H9 (cell line): ENCODE measurements at regions not wholly inside any gene's neighbourhood (a gene's known extent, or its start where the extent isn't known, plus 50 kb on each side); places are given as distances from the start of the nearest gene placed in this dataset.

Source experiments
- DNase-seq: peaks from one replicate; pipeline ENCODE4 v3.0.0-alpha.2; 2017
- H2AFZ ChIP-seq: one replicate; pipeline ENCODE4 v1.6.1; 2013; ENCODE audit warnings: mild to moderate bottlenecking, low read length, control low read depth, moderate library complexity
- H2AK5ac ChIP-seq: 2 replicates; pipeline ENCODE4 v1.6.1; 2013; ENCODE audit warnings: low read length, control low read depth, mixed read lengths; ENCODE audit not compliant: insufficient read length
- H2BK120ac ChIP-seq: one replicate; pipeline ENCODE4 v1.6.1; 2013; ENCODE audit warnings: low read depth, mild to moderate bottlenecking, low read length, control low read depth, inconsistent platforms; ENCODE audit not compliant: poor library complexity, severe bottlenecking
- H2BK12ac ChIP-seq: 2 replicates; pipeline ENCODE4 v1.6.1; 2013; ENCODE audit warnings: low read length, control low read depth, mixed read lengths, low read depth; ENCODE audit not compliant: insufficient read length
- H2BK15ac ChIP-seq: 2 replicates; pipeline ENCODE4 v1.6.1; 2013; ENCODE audit warnings: low read depth, low read length, control low read depth
- H2BK20ac ChIP-seq: one replicate; pipeline ENCODE4 v1.6.1; 2013; ENCODE audit warnings: low read depth, mild to moderate bottlenecking, low read length, control low read depth, inconsistent platforms; ENCODE audit not compliant: poor library complexity, severe bottlenecking
- H2BK5ac ChIP-seq: 2 replicates; pipeline ENCODE4 v1.6.1; 2013; ENCODE audit warnings: low read length, control low read depth, mixed read lengths; ENCODE audit not compliant: insufficient read length
- H3K14ac ChIP-seq: 2 replicates; pipeline ENCODE4 v1.6.1; 2013; ENCODE audit warnings: low read length, control low read depth; ENCODE audit not compliant: insufficient read depth
- H3K18ac ChIP-seq: 2 replicates; pipeline ENCODE4 v1.6.1; 2013; ENCODE audit warnings: low read depth, mild to moderate bottlenecking, mixed read lengths, low read length, control low read depth; ENCODE audit not compliant: insufficient read length
- H3K23ac ChIP-seq: 2 replicates; pipeline ENCODE4 v1.6.1; 2013; ENCODE audit warnings: low read length, control low read depth, mixed read lengths, low read depth; ENCODE audit not compliant: insufficient read length
- H3K23me2 ChIP-seq: 2 replicates; pipeline ENCODE4 v1.6.1; 2013; ENCODE audit warnings: low read depth, mild to moderate bottlenecking, mixed read lengths, low read length, control low read depth; ENCODE audit not compliant: insufficient read length, poor library complexity, severe bottlenecking
- H3K27ac ChIP-seq: 2 replicates; pipeline ENCODE4 v1.5.1; 2013; ENCODE audit warnings: low read length, control low read depth, mixed read lengths, low read depth; ENCODE audit not compliant: insufficient read length
- H3K27me3 ChIP-seq: 2 replicates; pipeline ENCODE4 v1.6.1; 2013; ENCODE audit warnings: low read length, control low read depth, inconsistent platforms; ENCODE audit not compliant: insufficient read depth
- H3K4ac ChIP-seq: 2 replicates; pipeline ENCODE4 v1.6.1; 2013; ENCODE audit warnings: low read depth, mild to moderate bottlenecking, control low read depth, inconsistent platforms, low read length, moderate library complexity
- H3K4me1 ChIP-seq: 2 replicates; pipeline ENCODE4 v1.6.1; 2013; ENCODE audit warnings: low read length, control low read depth, inconsistent platforms; ENCODE audit not compliant: insufficient read depth
- H3K4me2 ChIP-seq: 2 replicates; pipeline ENCODE4 v1.6.1; 2013; ENCODE audit warnings: low read length, control low read depth, mixed read lengths; ENCODE audit not compliant: insufficient read length, insufficient read depth
- H3K56ac ChIP-seq: 2 replicates; pipeline ENCODE4 v1.6.1; 2013; ENCODE audit warnings: low read depth, mild to moderate bottlenecking, mixed read lengths, low read length, control low read depth; ENCODE audit not compliant: insufficient read length
- H3K79me1 ChIP-seq: 2 replicates; pipeline ENCODE4 v1.6.1; 2013; ENCODE audit warnings: low read depth, mild to moderate bottlenecking, moderate library complexity, low read length, control low read depth, inconsistent platforms; ENCODE audit not compliant: insufficient read depth, poor library complexity, severe bottlenecking
- H3K79me2 ChIP-seq: 2 replicates; pipeline ENCODE4 v1.6.1; 2013; ENCODE audit warnings: low read length, control low read depth, inconsistent platforms; ENCODE audit not compliant: insufficient read depth
- H3K9ac ChIP-seq: 2 replicates; pipeline ENCODE4 v1.6.1; 2013; ENCODE audit warnings: low read length, control low read depth, mixed read lengths; ENCODE audit not compliant: insufficient read length; ENCODE audit errors: extremely low read depth
- H3K9me3 ChIP-seq: one replicate; pipeline ENCODE4 v1.6.1; 2013; ENCODE audit warnings: low read depth, low read length, inconsistent platforms; ENCODE audit not compliant: control insufficient read depth
- H3T11ph ChIP-seq: one replicate; pipeline ENCODE4 v1.6.1; 2013; ENCODE audit warnings: mild to moderate bottlenecking, low read length, control low read depth, inconsistent platforms
- H4K20me1 ChIP-seq: one replicate; pipeline ENCODE4 v1.6.1; 2013; ENCODE audit not compliant: control insufficient read depth, insufficient read length, insufficient read depth
- H4K5ac ChIP-seq: 2 replicates; pipeline ENCODE4 v1.6.1; 2013; ENCODE audit warnings: low read depth, mild to moderate bottlenecking, mixed read lengths, low read length, control low read depth; ENCODE audit not compliant: insufficient read length
- H4K8ac ChIP-seq: replicated peaks from 2 replicates; pipeline ENCODE4 v1.6.1; 2013; ENCODE audit warnings: low read length, control low read depth, mixed read lengths, low read depth; ENCODE audit not compliant: insufficient read length
- H4K91ac ChIP-seq: 2 replicates; pipeline ENCODE4 v1.6.1; 2013; ENCODE audit warnings: low read depth, mild to moderate bottlenecking, moderate library complexity, mixed read lengths, low read length, control low read depth; ENCODE audit not compliant: insufficient read length
- H3K27ac Mint-ChIP-seq, 3 experiments: 2 replicates in 2 of 3; 3 replicates in 1 of 3; pipeline ENCODE4 v1.8.0; 2020 to 2021; ENCODE audit warnings: mixed read lengths in 3 of 3, mild to moderate bottlenecking in 1 of 3, moderate library complexity in 1 of 3
- H3K27me3 Mint-ChIP-seq: 2 replicates; pipeline ENCODE4 v1.8.0; 2021; ENCODE audit warnings: low read depth, mild to moderate bottlenecking, moderate library complexity, mixed read lengths
- H3K36me3 Mint-ChIP-seq, 3 experiments: 2 replicates in 2 of 3; 3 replicates in 1 of 3; pipeline ENCODE4 v1.8.0; 2020 to 2021; ENCODE audit warnings: low read depth in 3 of 3, mixed read lengths in 3 of 3; ENCODE audit not compliant: insufficient read depth in 1 of 3
- H3K4me1 Mint-ChIP-seq, 2 experiments: 2 replicates each; pipeline ENCODE4 v1.8.0; 2020; ENCODE audit warnings: mixed read lengths in 2 of 2
- H3K4me3 Mint-ChIP-seq, 2 experiments: 2 replicates in 1 of 2; 3 replicates in 1 of 2; pipeline ENCODE4 v1.8.0; 2020 to 2021; ENCODE audit warnings: mild to moderate bottlenecking in 2 of 2, mixed read lengths in 2 of 2, moderate library complexity in 1 of 2
- H3K9me3 Mint-ChIP-seq, 2 experiments: 2 replicates in 1 of 2; 3 replicates in 1 of 2; pipeline ENCODE4 v1.8.0; 2020; ENCODE audit warnings: mild to moderate bottlenecking in 2 of 2, mixed read lengths in 2 of 2, moderate library complexity in 1 of 2
- WGBS: extraction: QIAGEN DNeasy Blood & Tissue Kit; methylation state at CpG from one replicate; pipeline ENCODE4 v1.1.7; 2013; ENCODE audit warnings: missing lambda C conversion rate, low lambda C conversion rate, mixed read lengths; ENCODE audit not compliant: insufficient read length; ENCODE audit errors: extremely low coverage; 5-methylcytosine and 5-hydroxymethylcytosine counted together
- TF ChIP-seq, protein P1 (sequence below): fragments of 200-600 bp; sonication (generic); conservative IDR thresholded peaks from 3 replicates; pipeline ENCODE4 v1.8.0; 2021; ENCODE audit warnings: antibody characterized with exemption, mild to moderate bottlenecking

GRCh38 chr5:164139423-164139822 is 634.0 kb downstream of the MAT2B start:
- Histone ChIP-seq H4K91ac (no peak overlapping the region), H3T11ph (no peak overlapping the region), H4K8ac (no peak overlapping the region), H3K18ac (no peak overlapping the region), H2AFZ (no peak overlapping the region), H3K14ac (no peak overlapping the region), H2BK12ac (no peak overlapping the region), H3K4ac (no peak overlapping the region), H3K79me2 (no peaks in the 10 kb centered on the region), H3K56ac (no peak overlapping the region), H3K4me2 (no peak overlapping the region), H3K27ac (no peak overlapping the region), H3K9me3 (no peaks in the 10 kb centered on the region), H2BK5ac (no peak overlapping the region), H3K23ac (no peak overlapping the region), H3K9ac (no peak overlapping the region), H3K79me1 (no peaks in the 10 kb centered on the region), H3K27me3 (no peaks in the 10 kb centered on the region), H3K4me1 (no peaks in the 10 kb centered on the region), H2AK5ac (no peak overlapping the region), H4K20me1 (no peaks in the 10 kb centered on the region), H2BK20ac (no peak overlapping the region), H2BK15ac (no peak overlapping the region), H3K23me2 (no peaks in the 10 kb centered on the region), H2BK120ac (no peak overlapping the region), H4K5ac (no peak overlapping the region)
- Mint-ChIP-seq H3K4me3 (no peak overlapping the region), H3K27me3 (no peaks in the 10 kb centered on the region), H3K36me3 (no peaks in the 10 kb centered on the region; a peak in 1 of 7 replicates), H3K4me1 (no peaks in the 10 kb centered on the region; a peak in 1 of 4 replicates), H3K27ac (no peak overlapping the region), H3K9me3 (no peaks in the 10 kb centered on the region; a peak in 1 of 5 replicates)
- WGBS: no CpG with 5 or more reads among the region's 2 CpGs
- TF ChIP-seq, protein P1, sequence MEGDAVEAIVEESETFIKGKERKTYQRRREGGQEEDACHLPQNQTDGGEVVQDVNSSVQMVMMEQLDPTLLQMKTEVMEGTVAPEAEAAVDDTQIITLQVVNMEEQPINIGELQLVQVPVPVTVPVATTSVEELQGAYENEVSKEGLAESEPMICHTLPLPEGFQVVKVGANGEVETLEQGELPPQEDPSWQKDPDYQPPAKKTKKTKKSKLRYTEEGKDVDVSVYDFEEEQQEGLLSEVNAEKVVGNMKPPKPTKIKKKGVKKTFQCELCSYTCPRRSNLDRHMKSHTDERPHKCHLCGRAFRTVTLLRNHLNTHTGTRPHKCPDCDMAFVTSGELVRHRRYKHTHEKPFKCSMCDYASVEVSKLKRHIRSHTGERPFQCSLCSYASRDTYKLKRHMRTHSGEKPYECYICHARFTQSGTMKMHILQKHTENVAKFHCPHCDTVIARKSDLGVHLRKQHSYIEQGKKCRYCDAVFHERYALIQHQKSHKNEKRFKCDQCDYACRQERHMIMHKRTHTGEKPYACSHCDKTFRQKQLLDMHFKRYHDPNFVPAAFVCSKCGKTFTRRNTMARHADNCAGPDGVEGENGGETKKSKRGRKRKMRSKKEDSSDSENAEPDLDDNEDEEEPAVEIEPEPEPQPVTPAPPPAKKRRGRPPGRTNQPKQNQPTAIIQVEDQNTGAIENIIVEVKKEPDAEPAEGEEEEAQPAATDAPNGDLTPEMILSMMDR: no peak
- DNase-seq: no peak
